RWPE2 (cell line): ENCODE measurements at regions not wholly inside any gene's neighbourhood (a gene's known extent, or its start where the extent isn't known, plus 50 kb on each side); places are given as distances from the start of the nearest gene placed in this dataset.

Experiments
- ATAC-seq: fragments of 200-7000 bp; cut with Tn5 transposase; 3 replicates; pipeline ENCODE4 v1.9.1; 2021; ENCODE audit warnings: low read depth
- DNase-seq: peaks from one replicate; pipeline ENCODE4 v3.0.0-alpha.2; 2020; ENCODE audit warnings: low spot score
- H3K27ac ChIP-seq: fragments of 450-650 bp; 2 replicates; pipeline ENCODE4 v1.5.1; 2017; ENCODE audit warnings: mild to moderate bottlenecking; ENCODE audit not compliant: poor library complexity, severe bottlenecking
- H3K27me3 ChIP-seq: fragments of 250-450 bp; sonication (Bioruptor Pico); 2 replicates; pipeline ENCODE4 v1.5.1; 2021; ENCODE audit warnings: mild to moderate bottlenecking, moderate library complexity; ENCODE audit not compliant: insufficient read depth, poor library complexity, severe bottlenecking
- H3K36me3 ChIP-seq: fragments of 250-450 bp; sonication (Bioruptor Pico); 2 replicates; pipeline ENCODE4 v1.5.1; 2020; ENCODE audit warnings: low read depth, mild to moderate bottlenecking, moderate library complexity
- H3K4me1 ChIP-seq: fragments of 250-450 bp; sonication (Bioruptor Pico); 2 replicates; pipeline ENCODE4 v1.5.1; 2021; ENCODE audit warnings: mild to moderate bottlenecking, moderate library complexity; ENCODE audit not compliant: insufficient read depth, poor library complexity, severe bottlenecking
- H3K4me3 ChIP-seq: fragments of 250-450 bp; sonication (Bioruptor Pico); 2 replicates; pipeline ENCODE4 v1.5.1; 2021; ENCODE audit warnings: mild to moderate bottlenecking, moderate library complexity; ENCODE audit not compliant: severe bottlenecking
- H3K9me3 ChIP-seq: fragments of 250-450 bp; sonication (Bioruptor Pico); 2 replicates; pipeline ENCODE4 v1.5.1; 2021; ENCODE audit warnings: mild to moderate bottlenecking, moderate library complexity; ENCODE audit not compliant: severe bottlenecking
- CTCF ChIP-seq: fragments of 450-650 bp; IDR thresholded peaks from one replicate; pipeline ENCODE4 v1.5.1; 2017; ENCODE audit warnings: mild to moderate bottlenecking, moderate library complexity; ENCODE audit not compliant: poor library complexity, severe bottlenecking

- peaks cover 26% of the 10 kb centered on the region for H3K27me3 ChIP-seq
- no peaks in the 10 kb centered on the region for H3K4me1 ChIP-seq
- H3K9me3 ChIP-seq = no peaks in the 10 kb centered on the region
- H3K4me3 ChIP-seq = no peak overlapping the region
- no peak overlapping the region for H3K27ac ChIP-seq
- DNase-seq = no peak
- no peak for TF ChIP-seq CTCF
- ATAC-seq = no peak
- no peaks in the 10 kb centered on the region for H3K36me3 ChIP-seq
Observed at GRCh38 chr14:96648506-96649326, 146.5 kb downstream of the PAPOLA start.

- no peak overlapping the region for H3K4me3 ChIP-seq
- DNase-seq = no peak
- no peak for TF ChIP-seq CTCF
- H3K27ac ChIP-seq = no peak overlapping the region
- no peak for ATAC-seq
- H3K9me3 ChIP-seq = no peaks in the 10 kb centered on the region
- no peaks in the 10 kb centered on the region for H3K36me3 ChIP-seq
- peaks cover 26% of the 10 kb centered on the region for H3K27me3 ChIP-seq
- peaks cover 2% of the 10 kb centered on the region for H3K4me1 ChIP-seq
Observed at GRCh38 chr14:96649327-96649601, 147.1 kb downstream of the PAPOLA start.

- TF ChIP-seq CTCF = no peak
- Histone ChIP-seq H3K4me1 (peaks cover 2% of the 10 kb centered on the region), H3K27me3 (peaks cover 11% of the 10 kb centered on the region), H3K36me3 (no peaks in the 10 kb centered on the region), H3K27ac (no peak overlapping the region), H3K4me3 (no peak overlapping the region), H3K9me3 (no peaks in the 10 kb centered on the region)
- DNase-seq (no peak), ATAC-seq (no peak)
Observed at GRCh38 chr14:96653597-96653996, 143.6 kb upstream of the VRK1 start.

- no peaks in the 10 kb centered on the region for H3K36me3 ChIP-seq
- H3K4me3 ChIP-seq = no peak overlapping the region
- TF ChIP-seq CTCF = no peak
- peaks cover 2% of the 10 kb centered on the region for H3K4me1 ChIP-seq
- no peak overlapping the region for H3K27ac ChIP-seq
- H3K9me3 ChIP-seq = no peaks in the 10 kb centered on the region
- DNase-seq (no peak), ATAC-seq (no peak)
- H3K27me3 ChIP-seq = peaks cover 18% of the 10 kb centered on the region
Observed at GRCh38 chr14:96658611-96659010, 138.6 kb upstream of the VRK1 start.

GRCh38 chr14:96660123-96660522 is 137.1 kb upstream of the VRK1 start:
- Histone ChIP-seq H3K4me1 (no peaks in the 10 kb centered on the region), H3K27ac (no peak overlapping the region), H3K27me3 (peaks cover 24% of the 10 kb centered on the region), H3K36me3 (no peaks in the 10 kb centered on the region), H3K4me3 (no peak overlapping the region), H3K9me3 (no peaks in the 10 kb centered on the region)
- DNase-seq (no peak), ATAC-seq (no peak)
- no peak for TF ChIP-seq CTCF
